ENCODE measurements at regions not wholly inside any gene's neighbourhood (a gene's known extent, or its start where the extent isn't known, plus 50 kb on each side); places are given as distances from the start of the nearest gene placed in this dataset.

DNA sequence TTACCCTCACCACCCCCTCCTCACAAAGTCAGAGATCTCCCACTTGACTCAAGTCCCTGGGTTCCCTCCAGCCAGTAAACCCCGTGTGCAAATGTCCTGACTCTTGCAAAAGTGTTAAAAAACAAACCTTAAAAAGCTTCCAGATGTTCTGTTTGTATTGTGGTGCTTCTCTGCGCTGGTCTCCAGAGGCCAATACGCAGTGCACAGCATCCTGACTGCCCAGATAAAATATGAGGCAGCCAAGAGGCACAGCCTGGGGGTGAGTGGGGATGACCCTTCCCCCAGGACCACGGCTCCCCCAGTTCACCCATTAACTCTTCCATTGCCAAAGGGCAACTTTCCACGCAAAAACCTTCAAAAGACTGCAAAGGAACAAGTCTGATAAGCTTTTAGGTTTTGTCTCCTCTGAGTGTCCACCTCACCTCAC, 291.8 kb downstream of the SOX9 start:
- Mint-ChIP-seq H3K27ac (no peak overlapping the region), H3K27me3 (peaks cover 5% of the 10 kb centered on the region), H3K4me3 (no peak overlapping the region), H3K9me3 (peaks cover 3% of the 10 kb centered on the region), H3K36me3 (ENCODE audit: low read depth) (no peaks in the 10 kb centered on the region), H3K4me1 (ENCODE audit: low read depth) (no peaks in the 10 kb centered on the region)
- ChIA-PET POLR2A (no interaction called here), CTCF (no interaction called here)
- TF ChIP-seq, protein P1, sequence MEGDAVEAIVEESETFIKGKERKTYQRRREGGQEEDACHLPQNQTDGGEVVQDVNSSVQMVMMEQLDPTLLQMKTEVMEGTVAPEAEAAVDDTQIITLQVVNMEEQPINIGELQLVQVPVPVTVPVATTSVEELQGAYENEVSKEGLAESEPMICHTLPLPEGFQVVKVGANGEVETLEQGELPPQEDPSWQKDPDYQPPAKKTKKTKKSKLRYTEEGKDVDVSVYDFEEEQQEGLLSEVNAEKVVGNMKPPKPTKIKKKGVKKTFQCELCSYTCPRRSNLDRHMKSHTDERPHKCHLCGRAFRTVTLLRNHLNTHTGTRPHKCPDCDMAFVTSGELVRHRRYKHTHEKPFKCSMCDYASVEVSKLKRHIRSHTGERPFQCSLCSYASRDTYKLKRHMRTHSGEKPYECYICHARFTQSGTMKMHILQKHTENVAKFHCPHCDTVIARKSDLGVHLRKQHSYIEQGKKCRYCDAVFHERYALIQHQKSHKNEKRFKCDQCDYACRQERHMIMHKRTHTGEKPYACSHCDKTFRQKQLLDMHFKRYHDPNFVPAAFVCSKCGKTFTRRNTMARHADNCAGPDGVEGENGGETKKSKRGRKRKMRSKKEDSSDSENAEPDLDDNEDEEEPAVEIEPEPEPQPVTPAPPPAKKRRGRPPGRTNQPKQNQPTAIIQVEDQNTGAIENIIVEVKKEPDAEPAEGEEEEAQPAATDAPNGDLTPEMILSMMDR (IDR thresholded peaks at IDR 0.05) = no peak
- intact Hi-C loops (cut with micrococcal nuclease) = no loop called here
- DNase-seq (no peak), ATAC-seq (no peak)

- POLR2A ChIA-PET = no interaction called here
Observed at GRCh38 chr17:72413077-72414031, 292.5 kb downstream of the SOX9 start.

GRCh38 chr17:72414032-72414396, 293.2 kb downstream of the SOX9 start:
- Mint-ChIP-seq H3K4me1 (ENCODE audit: low read depth) (no peaks in the 10 kb centered on the region), H3K27me3 (peaks cover 7% of the 10 kb centered on the region), H3K27ac (no peak overlapping the region), H3K4me3 (no peak overlapping the region), H3K9me3 (peaks cover 7% of the 10 kb centered on the region), H3K36me3 (ENCODE audit: low read depth) (no peaks in the 10 kb centered on the region)
- CTCF ChIA-PET = no interaction called here
- no peak for DNase-seq
- POLR2A ChIA-PET = no interaction called here
- ATAC-seq = no peak
- TF ChIP-seq, protein P1 (IDR thresholded peaks at IDR 0.05) = no peak
- intact Hi-C loops (cut with micrococcal nuclease) = no loop called here

More at GRCh38 chr17:72413077-72414031, 292.5 kb downstream of the SOX9 start:
- TF ChIP-seq, protein P1 (IDR thresholded peaks at IDR 0.05) = no peak
- Mint-ChIP-seq H3K27me3 (peaks cover 7% of the 10 kb centered on the region), H3K4me3 (no peak overlapping the region), H3K4me1 (ENCODE audit: low read depth) (no peaks in the 10 kb centered on the region), H3K9me3 (peaks cover 7% of the 10 kb centered on the region), H3K36me3 (ENCODE audit: low read depth) (no peaks in the 10 kb centered on the region), H3K27ac (no peak overlapping the region)
- CTCF ChIA-PET = no interaction called here
- DNase-seq = no peak
- no peak for ATAC-seq
- intact Hi-C loops (cut with micrococcal nuclease) = no loop called here

DNA sequence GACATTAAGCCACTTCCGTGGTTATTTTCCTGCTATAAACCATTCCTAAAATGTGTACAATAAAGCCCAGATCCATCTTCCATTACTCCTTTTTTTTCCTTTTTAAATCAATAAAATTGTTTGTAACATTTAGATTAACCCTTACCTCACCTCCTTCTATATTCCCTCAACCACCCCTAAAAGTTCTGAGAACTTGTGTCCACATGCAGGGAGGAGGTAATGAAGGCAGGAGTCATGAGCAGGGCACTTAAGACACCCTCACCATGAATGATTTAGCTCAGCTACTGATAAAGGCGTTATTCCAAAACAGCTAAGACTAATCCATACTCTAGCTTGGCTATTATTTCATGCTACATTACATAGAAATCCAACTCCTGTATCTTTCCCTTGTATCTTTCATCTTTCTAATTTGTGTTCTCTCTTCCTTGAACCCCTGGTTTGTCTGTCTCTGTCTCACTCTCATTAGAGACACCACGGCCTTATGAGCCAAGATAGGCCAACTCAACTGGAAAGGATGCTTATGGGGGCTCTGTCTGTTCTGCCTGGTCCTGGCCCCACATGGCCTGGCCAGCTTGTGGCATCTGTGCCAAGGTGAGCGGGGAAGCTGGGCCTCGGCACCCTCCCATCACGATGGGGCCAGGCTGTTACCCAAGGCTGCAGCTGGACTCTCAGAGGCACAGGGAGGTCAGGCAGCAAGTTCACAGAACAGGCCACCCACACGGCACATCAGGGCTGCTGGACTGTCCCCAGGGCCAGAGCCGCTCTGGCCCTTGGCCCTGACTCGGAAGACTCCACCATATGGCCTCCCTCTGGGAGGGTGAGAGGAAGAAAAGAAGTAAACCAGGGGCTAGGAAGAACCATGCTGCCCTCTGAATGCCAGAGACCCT, 294.4 kb downstream of the SOX9 start:
- no peak for ATAC-seq
- no peak for DNase-seq
- Mint-ChIP-seq H3K9me3 (peaks cover 7% of the 10 kb centered on the region), H3K27me3 (peaks cover 7% of the 10 kb centered on the region), H3K4me1 (ENCODE audit: low read depth) (no peaks in the 10 kb centered on the region), H3K4me3 (no peak overlapping the region), H3K27ac (no peak overlapping the region), H3K36me3 (ENCODE audit: low read depth) (no peaks in the 10 kb centered on the region)
- TF ChIP-seq, protein P1 (IDR thresholded peaks at IDR 0.05) = no peak
- ChIA-PET CTCF (no interaction called here), POLR2A (no interaction called here)
- intact Hi-C loops (cut with micrococcal nuclease) = no loop called here

Measured in activated CD8-positive, alpha-beta T cell treated with anti-CD3 and anti-CD28 coated beads for 36 hours (primary cell).